H9 (cell line): ENCODE measurements at regions not wholly inside any gene's neighbourhood (a gene's known extent, or its start where the extent isn't known, plus 50 kb on each side); places are given as distances from the start of the nearest gene placed in this dataset.

ENCODE experiments used
- DNase-seq: peaks from one replicate; pipeline ENCODE4 v3.0.0-alpha.2; 2017
- H2AFZ ChIP-seq: one replicate; pipeline ENCODE4 v1.6.1; 2013; ENCODE audit warnings: mild to moderate bottlenecking, low read length, control low read depth, moderate library complexity
- H2AK5ac ChIP-seq: 2 replicates; pipeline ENCODE4 v1.6.1; 2013; ENCODE audit warnings: low read length, control low read depth, mixed read lengths; ENCODE audit not compliant: insufficient read length
- H2BK120ac ChIP-seq: one replicate; pipeline ENCODE4 v1.6.1; 2013; ENCODE audit warnings: low read depth, mild to moderate bottlenecking, low read length, control low read depth, inconsistent platforms; ENCODE audit not compliant: poor library complexity, severe bottlenecking
- H2BK12ac ChIP-seq: 2 replicates; pipeline ENCODE4 v1.6.1; 2013; ENCODE audit warnings: low read length, control low read depth, mixed read lengths, low read depth; ENCODE audit not compliant: insufficient read length
- H2BK15ac ChIP-seq: 2 replicates; pipeline ENCODE4 v1.6.1; 2013; ENCODE audit warnings: low read depth, low read length, control low read depth
- H2BK20ac ChIP-seq: one replicate; pipeline ENCODE4 v1.6.1; 2013; ENCODE audit warnings: low read depth, mild to moderate bottlenecking, low read length, control low read depth, inconsistent platforms; ENCODE audit not compliant: poor library complexity, severe bottlenecking
- H2BK5ac ChIP-seq: 2 replicates; pipeline ENCODE4 v1.6.1; 2013; ENCODE audit warnings: low read length, control low read depth, mixed read lengths; ENCODE audit not compliant: insufficient read length
- H3K14ac ChIP-seq: 2 replicates; pipeline ENCODE4 v1.6.1; 2013; ENCODE audit warnings: low read length, control low read depth; ENCODE audit not compliant: insufficient read depth
- H3K18ac ChIP-seq: 2 replicates; pipeline ENCODE4 v1.6.1; 2013; ENCODE audit warnings: low read depth, mild to moderate bottlenecking, mixed read lengths, low read length, control low read depth; ENCODE audit not compliant: insufficient read length
- H3K23ac ChIP-seq: 2 replicates; pipeline ENCODE4 v1.6.1; 2013; ENCODE audit warnings: low read length, control low read depth, mixed read lengths, low read depth; ENCODE audit not compliant: insufficient read length
- H3K23me2 ChIP-seq: 2 replicates; pipeline ENCODE4 v1.6.1; 2013; ENCODE audit warnings: low read depth, mild to moderate bottlenecking, mixed read lengths, low read length, control low read depth; ENCODE audit not compliant: insufficient read length, poor library complexity, severe bottlenecking
- H3K27ac ChIP-seq: 2 replicates; pipeline ENCODE4 v1.5.1; 2013; ENCODE audit warnings: low read length, control low read depth, mixed read lengths, low read depth; ENCODE audit not compliant: insufficient read length
- H3K27me3 ChIP-seq: 2 replicates; pipeline ENCODE4 v1.6.1; 2013; ENCODE audit warnings: low read length, control low read depth, inconsistent platforms; ENCODE audit not compliant: insufficient read depth
- H3K4ac ChIP-seq: 2 replicates; pipeline ENCODE4 v1.6.1; 2013; ENCODE audit warnings: low read depth, mild to moderate bottlenecking, control low read depth, inconsistent platforms, low read length, moderate library complexity
- H3K4me1 ChIP-seq: 2 replicates; pipeline ENCODE4 v1.6.1; 2013; ENCODE audit warnings: low read length, control low read depth, inconsistent platforms; ENCODE audit not compliant: insufficient read depth
- H3K4me2 ChIP-seq: 2 replicates; pipeline ENCODE4 v1.6.1; 2013; ENCODE audit warnings: low read length, control low read depth, mixed read lengths; ENCODE audit not compliant: insufficient read length, insufficient read depth
- H3K56ac ChIP-seq: 2 replicates; pipeline ENCODE4 v1.6.1; 2013; ENCODE audit warnings: low read depth, mild to moderate bottlenecking, mixed read lengths, low read length, control low read depth; ENCODE audit not compliant: insufficient read length
- H3K79me1 ChIP-seq: 2 replicates; pipeline ENCODE4 v1.6.1; 2013; ENCODE audit warnings: low read depth, mild to moderate bottlenecking, moderate library complexity, low read length, control low read depth, inconsistent platforms; ENCODE audit not compliant: insufficient read depth, poor library complexity, severe bottlenecking
- H3K79me2 ChIP-seq: 2 replicates; pipeline ENCODE4 v1.6.1; 2013; ENCODE audit warnings: low read length, control low read depth, inconsistent platforms; ENCODE audit not compliant: insufficient read depth
- H3K9ac ChIP-seq: 2 replicates; pipeline ENCODE4 v1.6.1; 2013; ENCODE audit warnings: low read length, control low read depth, mixed read lengths; ENCODE audit not compliant: insufficient read length; ENCODE audit errors: extremely low read depth
- H3K9me3 ChIP-seq: one replicate; pipeline ENCODE4 v1.6.1; 2013; ENCODE audit warnings: low read depth, low read length, inconsistent platforms; ENCODE audit not compliant: control insufficient read depth
- H3T11ph ChIP-seq: one replicate; pipeline ENCODE4 v1.6.1; 2013; ENCODE audit warnings: mild to moderate bottlenecking, low read length, control low read depth, inconsistent platforms
- H4K20me1 ChIP-seq: one replicate; pipeline ENCODE4 v1.6.1; 2013; ENCODE audit not compliant: control insufficient read depth, insufficient read length, insufficient read depth
- H4K5ac ChIP-seq: 2 replicates; pipeline ENCODE4 v1.6.1; 2013; ENCODE audit warnings: low read depth, mild to moderate bottlenecking, mixed read lengths, low read length, control low read depth; ENCODE audit not compliant: insufficient read length
- H4K8ac ChIP-seq: replicated peaks from 2 replicates; pipeline ENCODE4 v1.6.1; 2013; ENCODE audit warnings: low read length, control low read depth, mixed read lengths, low read depth; ENCODE audit not compliant: insufficient read length
- H4K91ac ChIP-seq: 2 replicates; pipeline ENCODE4 v1.6.1; 2013; ENCODE audit warnings: low read depth, mild to moderate bottlenecking, moderate library complexity, mixed read lengths, low read length, control low read depth; ENCODE audit not compliant: insufficient read length
- H3K27ac Mint-ChIP-seq, 3 experiments: 2 replicates in 2 of 3; 3 replicates in 1 of 3; pipeline ENCODE4 v1.8.0; 2020 to 2021; ENCODE audit warnings: mixed read lengths in 3 of 3, mild to moderate bottlenecking in 1 of 3, moderate library complexity in 1 of 3
- H3K27me3 Mint-ChIP-seq: 2 replicates; pipeline ENCODE4 v1.8.0; 2021; ENCODE audit warnings: low read depth, mild to moderate bottlenecking, moderate library complexity, mixed read lengths
- H3K36me3 Mint-ChIP-seq, 3 experiments: 2 replicates in 2 of 3; 3 replicates in 1 of 3; pipeline ENCODE4 v1.8.0; 2020 to 2021; ENCODE audit warnings: low read depth in 3 of 3, mixed read lengths in 3 of 3; ENCODE audit not compliant: insufficient read depth in 1 of 3
- H3K4me1 Mint-ChIP-seq, 2 experiments: 2 replicates each; pipeline ENCODE4 v1.8.0; 2020; ENCODE audit warnings: mixed read lengths in 2 of 2
- H3K4me3 Mint-ChIP-seq, 2 experiments: 2 replicates in 1 of 2; 3 replicates in 1 of 2; pipeline ENCODE4 v1.8.0; 2020 to 2021; ENCODE audit warnings: mild to moderate bottlenecking in 2 of 2, mixed read lengths in 2 of 2, moderate library complexity in 1 of 2
- H3K9me3 Mint-ChIP-seq, 2 experiments: 2 replicates in 1 of 2; 3 replicates in 1 of 2; pipeline ENCODE4 v1.8.0; 2020; ENCODE audit warnings: mild to moderate bottlenecking in 2 of 2, mixed read lengths in 2 of 2, moderate library complexity in 1 of 2
- WGBS: extraction: QIAGEN DNeasy Blood & Tissue Kit; methylation state at CpG from one replicate; pipeline ENCODE4 v1.1.7; 2013; ENCODE audit warnings: missing lambda C conversion rate, low lambda C conversion rate, mixed read lengths; ENCODE audit not compliant: insufficient read length; ENCODE audit errors: extremely low coverage; 5-methylcytosine and 5-hydroxymethylcytosine counted together
- TF ChIP-seq, protein P1 (sequence below): fragments of 200-600 bp; sonication (generic); conservative IDR thresholded peaks from 3 replicates; pipeline ENCODE4 v1.8.0; 2021; ENCODE audit warnings: antibody characterized with exemption, mild to moderate bottlenecking

DNA sequence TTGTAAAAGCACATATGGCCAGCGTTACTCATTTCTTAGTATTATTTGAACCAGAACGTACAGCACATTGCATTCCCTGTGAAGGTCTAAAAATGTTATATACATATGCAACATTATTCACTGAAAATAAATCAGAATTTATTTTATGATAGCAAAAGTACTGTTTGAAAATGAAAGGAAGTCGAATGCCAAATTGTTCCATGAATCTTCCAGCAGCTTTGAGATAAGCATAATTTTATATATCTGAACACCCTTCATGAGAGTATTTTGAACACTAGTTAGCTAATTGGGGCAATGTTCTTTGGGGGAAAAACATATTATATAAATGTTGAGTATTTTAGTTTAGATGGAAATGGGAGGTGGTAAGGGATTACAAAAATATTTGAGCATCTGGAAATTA is 300.7 kb upstream of the SYT1 start:
- no CpG with 5 or more reads among the region's 3 CpGs for WGBS
- H2BK120ac ChIP-seq, result no peak overlapping the region
- H3K9me3 Mint-ChIP-seq, result no peaks in the 10 kb centered on the region

More for the DNA sequence above, 300.7 kb upstream of the SYT1 start:
- H4K8ac ChIP-seq, result no peak overlapping the region
- H3T11ph ChIP-seq, result no peak overlapping the region
- H3K27ac ChIP-seq, result no peak overlapping the region
- no peak overlapping the region for H3K4ac ChIP-seq
- H3K79me1 ChIP-seq, result no peaks in the 10 kb centered on the region
- H3K4me2 ChIP-seq, result no peak overlapping the region
- no peak overlapping the region for H2BK15ac ChIP-seq
- H4K91ac ChIP-seq, result no peak overlapping the region
- no peak for DNase-seq
- no peak overlapping the region for H2BK20ac ChIP-seq
- Mint-ChIP-seq H3K27ac (no peak overlapping the region), H3K4me3 (no peak overlapping the region), H3K27me3 (no peaks in the 10 kb centered on the region), H3K36me3 (no peaks in the 10 kb centered on the region), H3K4me1 (peaks cover 12 to 17% of the 10 kb centered on the region in 2 experiments)
- no peak overlapping the region for H4K5ac ChIP-seq
- no peak overlapping the region for H3K56ac ChIP-seq
- H2BK12ac ChIP-seq, result no peak overlapping the region
- H3K9ac ChIP-seq, result no peak overlapping the region
- H3K23me2 ChIP-seq, result no peaks in the 10 kb centered on the region
- H3K4me1 ChIP-seq, result no peaks in the 10 kb centered on the region
- H3K14ac ChIP-seq, result no peak overlapping the region
- H3K79me2 ChIP-seq, result no peaks in the 10 kb centered on the region
- no peaks in the 10 kb centered on the region for H3K9me3 ChIP-seq
- no peaks in the 10 kb centered on the region for H4K20me1 ChIP-seq
- H2BK5ac ChIP-seq, result no peak overlapping the region
- H3K18ac ChIP-seq, result no peak overlapping the region
- no peaks in the 10 kb centered on the region for H3K27me3 ChIP-seq
- no peak overlapping the region for H2AK5ac ChIP-seq
- no peak overlapping the region for H3K23ac ChIP-seq
- TF ChIP-seq, protein P1, sequence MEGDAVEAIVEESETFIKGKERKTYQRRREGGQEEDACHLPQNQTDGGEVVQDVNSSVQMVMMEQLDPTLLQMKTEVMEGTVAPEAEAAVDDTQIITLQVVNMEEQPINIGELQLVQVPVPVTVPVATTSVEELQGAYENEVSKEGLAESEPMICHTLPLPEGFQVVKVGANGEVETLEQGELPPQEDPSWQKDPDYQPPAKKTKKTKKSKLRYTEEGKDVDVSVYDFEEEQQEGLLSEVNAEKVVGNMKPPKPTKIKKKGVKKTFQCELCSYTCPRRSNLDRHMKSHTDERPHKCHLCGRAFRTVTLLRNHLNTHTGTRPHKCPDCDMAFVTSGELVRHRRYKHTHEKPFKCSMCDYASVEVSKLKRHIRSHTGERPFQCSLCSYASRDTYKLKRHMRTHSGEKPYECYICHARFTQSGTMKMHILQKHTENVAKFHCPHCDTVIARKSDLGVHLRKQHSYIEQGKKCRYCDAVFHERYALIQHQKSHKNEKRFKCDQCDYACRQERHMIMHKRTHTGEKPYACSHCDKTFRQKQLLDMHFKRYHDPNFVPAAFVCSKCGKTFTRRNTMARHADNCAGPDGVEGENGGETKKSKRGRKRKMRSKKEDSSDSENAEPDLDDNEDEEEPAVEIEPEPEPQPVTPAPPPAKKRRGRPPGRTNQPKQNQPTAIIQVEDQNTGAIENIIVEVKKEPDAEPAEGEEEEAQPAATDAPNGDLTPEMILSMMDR, result no peak
- H2AFZ ChIP-seq, result no peak overlapping the region
